ENCODE measurements at regions not wholly inside any gene's neighbourhood (a gene's known extent, or its start where the extent isn't known, plus 50 kb on each side); places are given as distances from the start of the nearest gene placed in this dataset.

DNA sequence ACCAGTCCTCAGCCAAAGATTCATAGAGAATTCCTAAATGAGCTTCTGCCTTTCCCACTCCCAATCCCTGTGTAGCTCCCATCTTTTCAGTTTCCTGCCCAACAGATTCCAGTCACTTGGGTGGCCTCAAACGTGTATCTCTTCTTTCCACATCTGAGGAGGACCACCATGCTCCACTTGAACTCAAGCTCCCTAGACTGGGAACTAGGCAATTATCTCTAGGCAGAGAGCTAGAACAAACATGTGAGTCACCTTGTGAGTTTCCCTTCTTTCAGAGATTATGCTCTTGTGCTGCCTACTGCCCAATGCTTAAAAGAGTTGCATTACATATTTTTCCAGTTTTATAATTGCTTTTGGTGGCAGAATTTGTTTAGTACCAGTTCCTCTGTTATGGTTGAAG lies 178.0 kb downstream of the MDFIC start:
- peaks cover under 1% of the 10 kb centered on the region for H3K27me3 Mint-ChIP-seq
- H3K4me3 Mint-ChIP-seq, result no peak overlapping the region
- H3K36me3 Mint-ChIP-seq, result no peaks in the 10 kb centered on the region
- H3K9me3 Mint-ChIP-seq, result no peaks in the 10 kb centered on the region
- no peak overlapping the region for H3K27ac Mint-ChIP-seq
- DNase-seq, result no peak
- H3K4me1 Mint-ChIP-seq, result no peaks in the 10 kb centered on the region

- Mint-ChIP-seq H3K9me3 (no peaks in the 10 kb centered on the region), H3K4me3 (no peak overlapping the region), H3K4me1 (no peaks in the 10 kb centered on the region), H3K27me3 (peaks cover 5% of the 10 kb centered on the region), H3K36me3 (no peaks in the 10 kb centered on the region), H3K27ac (no peak overlapping the region)
- DNase-seq, result no peak
Observed at GRCh38 chr7:115097175-115097671, 175.3 kb downstream of the MDFIC start.

DNA sequence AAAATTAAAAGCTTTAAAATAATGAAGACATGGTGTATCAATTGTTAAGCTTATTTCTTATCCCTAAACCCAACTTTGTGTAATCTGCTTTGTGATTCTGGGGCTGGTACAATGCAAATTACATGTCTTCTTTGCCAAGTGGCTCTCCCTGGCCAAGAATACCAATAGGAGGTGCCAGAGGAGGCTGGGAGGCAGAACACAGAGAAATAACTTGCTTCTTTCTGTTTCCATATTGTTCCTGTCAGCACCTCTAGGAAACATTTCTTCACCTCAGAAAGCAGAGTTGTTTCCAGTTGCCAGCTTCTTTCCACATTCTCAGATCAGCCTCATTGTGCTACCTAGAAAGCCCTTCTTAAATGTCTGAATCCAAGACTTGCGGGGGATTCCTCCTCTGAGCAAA lies 174.4 kb downstream of the MDFIC start:
- H3K4me1 Mint-ChIP-seq, result no peaks in the 10 kb centered on the region
- H3K27me3 Mint-ChIP-seq, result peaks cover 5% of the 10 kb centered on the region
- H3K36me3 Mint-ChIP-seq, result no peaks in the 10 kb centered on the region
- H3K9me3 Mint-ChIP-seq, result no peaks in the 10 kb centered on the region
- DNase-seq, result no peak
- H3K27ac Mint-ChIP-seq, result no peak overlapping the region
- H3K4me3 Mint-ChIP-seq, result no peak overlapping the region

DNA sequence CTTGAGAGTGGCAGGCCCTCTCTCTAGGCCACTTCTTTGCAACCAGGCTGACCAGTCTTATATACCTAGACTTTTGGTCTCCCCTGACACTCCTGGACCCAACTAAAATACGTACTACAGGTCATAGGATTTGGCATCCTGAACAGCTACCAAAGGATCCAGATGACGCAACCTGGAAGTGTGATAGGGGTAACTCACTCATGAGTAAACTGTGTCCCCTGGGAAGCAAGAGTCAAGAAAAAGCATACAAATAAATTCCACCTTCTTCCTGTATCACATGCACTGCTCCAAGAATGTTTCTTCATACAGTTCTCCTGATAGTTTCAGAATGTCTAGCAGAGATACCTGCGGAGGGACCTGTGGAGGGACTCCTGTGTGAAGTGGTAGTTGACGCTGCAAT lies 172.3 kb downstream of the MDFIC start:
- no peak for DNase-seq
- no peak overlapping the region for H3K27ac Mint-ChIP-seq
- no peaks in the 10 kb centered on the region for H3K9me3 Mint-ChIP-seq
- H3K36me3 Mint-ChIP-seq, result no peaks in the 10 kb centered on the region
- no peak overlapping the region for H3K4me3 Mint-ChIP-seq
- no peaks in the 10 kb centered on the region for H3K4me1 Mint-ChIP-seq
- H3K27me3 Mint-ChIP-seq, result peaks cover 5% of the 10 kb centered on the region

- no peak overlapping the region for H3K4me3 Mint-ChIP-seq
- no peaks in the 10 kb centered on the region for H3K27me3 Mint-ChIP-seq
- H3K36me3 Mint-ChIP-seq, result no peaks in the 10 kb centered on the region
- no peak overlapping the region for H3K27ac Mint-ChIP-seq
- no peaks in the 10 kb centered on the region for H3K9me3 Mint-ChIP-seq
- no peak for DNase-seq
- no peaks in the 10 kb centered on the region for H3K4me1 Mint-ChIP-seq
Observed at GRCh38 chr7:115088893-115089292, 167.0 kb downstream of the MDFIC start.

DNA sequence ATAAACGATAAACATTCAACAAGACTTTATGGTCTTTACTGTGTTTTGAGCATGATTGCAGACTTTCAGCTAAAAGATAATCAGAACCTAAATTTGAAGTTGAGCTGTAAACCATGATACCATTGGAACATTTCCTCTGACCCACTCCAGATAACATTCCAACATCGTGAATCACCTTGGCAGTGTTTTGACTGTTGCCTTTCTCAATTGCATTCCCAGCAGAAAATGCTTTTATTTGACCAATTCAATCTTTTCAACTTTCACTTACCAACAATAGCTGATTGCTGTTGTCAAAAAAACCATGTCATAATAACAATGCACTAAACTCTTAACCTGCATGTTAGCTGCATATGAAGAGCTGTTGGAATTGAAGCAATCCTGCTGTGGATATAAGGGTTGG lies 165.5 kb downstream of the MDFIC start:
- Mint-ChIP-seq H3K27me3 (no peaks in the 10 kb centered on the region), H3K4me3 (no peak overlapping the region), H3K9me3 (peaks cover 2% of the 10 kb centered on the region), H3K4me1 (no peaks in the 10 kb centered on the region), H3K36me3 (no peaks in the 10 kb centered on the region), H3K27ac (no peak overlapping the region)
- no peak for DNase-seq

DNA sequence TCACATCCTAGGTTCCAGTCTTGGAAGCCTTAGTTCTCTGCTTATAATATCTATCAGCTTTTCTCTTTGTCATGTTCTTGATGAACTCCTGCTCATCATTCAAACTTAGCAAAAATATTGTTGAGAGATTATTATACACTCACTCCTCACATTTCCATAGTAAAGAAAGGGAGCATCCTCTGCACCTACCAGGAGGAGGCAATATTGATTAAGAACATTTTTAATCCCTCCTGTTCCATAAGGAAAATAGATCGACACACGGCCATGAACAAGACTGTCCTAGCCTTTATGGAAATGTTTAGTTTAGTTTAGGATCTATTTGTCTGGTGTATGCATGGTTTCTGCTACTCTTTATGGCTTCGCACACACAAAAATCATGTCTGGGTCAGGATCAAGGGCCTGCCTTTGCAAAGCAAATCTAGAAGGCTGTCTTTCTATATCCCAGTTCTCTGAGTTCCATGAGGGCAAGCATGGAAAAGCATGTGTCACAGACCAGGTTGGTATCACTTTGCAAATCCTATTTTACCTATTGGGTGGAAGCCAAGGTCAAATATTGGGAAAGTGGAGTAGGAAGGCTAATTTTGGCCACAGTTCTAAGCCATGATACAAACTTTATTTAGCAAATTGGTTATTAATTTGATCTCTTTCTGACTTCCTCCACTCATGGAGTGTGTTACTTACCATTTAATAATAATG lies 164.4 kb downstream of the MDFIC start:
- Mint-ChIP-seq H3K4me3 (no peak overlapping the region), H3K4me1 (no peaks in the 10 kb centered on the region), H3K36me3 (no peaks in the 10 kb centered on the region), H3K9me3 (peaks cover 2% of the 10 kb centered on the region), H3K27ac (no peak overlapping the region), H3K27me3 (no peaks in the 10 kb centered on the region)
- DNase-seq, result no peak

DNA sequence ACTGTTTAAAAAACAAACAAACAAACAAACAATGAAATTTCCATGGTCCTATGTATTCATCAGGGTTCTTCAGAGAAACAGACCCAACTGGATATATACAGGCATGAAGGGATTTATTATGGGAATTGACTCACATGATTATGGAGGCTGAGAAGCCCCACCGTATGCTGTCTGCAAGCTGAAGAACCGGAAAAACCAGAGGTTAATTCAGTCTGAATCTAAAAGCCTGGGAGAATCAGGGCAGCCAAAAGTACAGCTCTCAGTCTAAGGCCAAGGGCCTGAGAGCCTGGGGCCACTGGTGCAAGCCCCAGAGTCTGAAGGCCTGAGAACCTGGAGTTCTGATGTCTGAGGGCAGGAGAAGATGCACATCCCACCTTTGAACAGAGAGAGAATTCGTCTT lies 163.5 kb downstream of the MDFIC start:
- Mint-ChIP-seq H3K36me3 (no peaks in the 10 kb centered on the region), H3K9me3 (peaks cover 2% of the 10 kb centered on the region), H3K4me3 (no peak overlapping the region), H3K27me3 (no peaks in the 10 kb centered on the region), H3K4me1 (no peaks in the 10 kb centered on the region), H3K27ac (no peak overlapping the region)
- DNase-seq, result no peak

DNA sequence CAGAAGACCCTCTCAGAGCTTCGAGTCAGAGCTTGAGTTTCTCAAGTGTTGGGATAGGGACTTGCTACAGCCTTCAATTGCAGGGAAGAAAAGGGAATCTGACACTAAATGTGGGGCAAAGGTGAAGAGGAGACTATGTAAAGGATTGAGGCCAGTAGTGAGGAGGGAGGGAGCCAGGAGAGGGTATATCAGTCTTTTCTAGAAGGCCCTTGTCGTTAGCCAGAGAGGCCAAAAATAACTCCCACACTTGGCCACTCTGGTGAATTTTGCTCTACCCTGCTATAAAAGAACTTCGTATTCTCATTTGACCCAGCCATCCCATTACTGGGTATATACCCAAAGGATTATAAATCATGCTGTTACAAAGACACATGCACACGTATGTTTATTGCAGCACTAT lies 162.0 kb downstream of the MDFIC start:
- DNase-seq, result no peak
- H3K4me3 Mint-ChIP-seq, result no peak overlapping the region
- H3K27me3 Mint-ChIP-seq, result no peaks in the 10 kb centered on the region
- H3K27ac Mint-ChIP-seq, result no peak overlapping the region
- no peaks in the 10 kb centered on the region for H3K36me3 Mint-ChIP-seq
- no peaks in the 10 kb centered on the region for H3K4me1 Mint-ChIP-seq
- peaks cover 2% of the 10 kb centered on the region for H3K9me3 Mint-ChIP-seq

GRCh38 chr7:115081772-115082171 lies 159.9 kb downstream of the MDFIC start:
- no peaks in the 10 kb centered on the region for H3K27me3 Mint-ChIP-seq
- H3K4me1 Mint-ChIP-seq, result no peaks in the 10 kb centered on the region
- DNase-seq, result no peak
- H3K9me3 Mint-ChIP-seq, result peaks cover 2% of the 10 kb centered on the region
- H3K27ac Mint-ChIP-seq, result no peak overlapping the region
- no peaks in the 10 kb centered on the region for H3K36me3 Mint-ChIP-seq
- no peak overlapping the region for H3K4me3 Mint-ChIP-seq

GRCh38 chr7:115078851-115079250 lies 157.0 kb downstream of the MDFIC start:
- Mint-ChIP-seq H3K27ac (no peak overlapping the region), H3K36me3 (no peaks in the 10 kb centered on the region), H3K4me3 (no peak overlapping the region), H3K27me3 (no peaks in the 10 kb centered on the region), H3K4me1 (no peaks in the 10 kb centered on the region), H3K9me3 (peaks cover 2% of the 10 kb centered on the region)
- DNase-seq, result no peak

GRCh38 chr7:115078386-115078785 lies 156.5 kb downstream of the MDFIC start:
- no peaks in the 10 kb centered on the region for H3K4me1 Mint-ChIP-seq

DNA sequence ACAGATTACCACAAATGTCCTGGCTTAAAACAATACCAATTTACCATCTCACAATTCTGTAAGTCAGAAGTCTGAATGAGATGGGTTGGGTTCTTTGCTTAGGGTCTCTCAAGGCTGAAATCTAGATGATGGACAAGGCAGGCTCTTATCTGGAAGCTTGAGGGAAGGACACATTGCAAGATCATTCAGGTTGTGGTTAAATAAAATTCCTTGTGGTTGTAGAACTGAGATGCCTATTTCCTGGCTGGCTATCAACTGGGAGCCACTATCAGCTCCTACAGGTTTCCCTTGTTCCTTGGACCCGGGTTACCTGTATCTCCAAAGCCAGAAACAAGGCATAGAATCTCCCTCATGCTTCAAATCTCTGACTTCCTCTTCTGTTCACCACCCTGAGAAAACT lies 148.4 kb downstream of the MDFIC start:
- Mint-ChIP-seq H3K4me1 (no peaks in the 10 kb centered on the region), H3K27ac (no peak overlapping the region), H3K9me3 (no peaks in the 10 kb centered on the region), H3K4me3 (no peak overlapping the region), H3K36me3 (no peaks in the 10 kb centered on the region), H3K27me3 (peaks cover 5% of the 10 kb centered on the region)
- DNase-seq, result no peak

More at GRCh38 chr7:115078386-115078785, 156.5 kb downstream of the MDFIC start:
- Mint-ChIP-seq H3K27me3 (no peaks in the 10 kb centered on the region), H3K36me3 (no peaks in the 10 kb centered on the region), H3K9me3 (no peaks in the 10 kb centered on the region), H3K27ac (no peak overlapping the region), H3K4me3 (no peak overlapping the region)
- DNase-seq, result no peak

Measured in activated naive CD8-positive, alpha-beta T cell treated with anti-CD3 and anti-CD28 coated beads for 36 hours (primary cell).